OCI-LY7 (cell line): ENCODE measurements at regions not wholly inside any gene's neighbourhood (a gene's known extent, or its start where the extent isn't known, plus 50 kb on each side); places are given as distances from the start of the nearest gene placed in this dataset.

ENCODE experiments used
- BruUV-seq: library from RNA; stranded (reverse); fragments of 400-500 nt; replicated peaks from 2 replicates; lab custom pipeline; 2021; lab: Mats Ljungman, UMichigan
- CTCF ChIA-PET: fragments of 300-600 bp; sonication (Branson Sonifier 250); formaldehyde crosslinking; loops from one replicate; lab custom pipeline; 2022; ENCODE audit warnings: antibody characterized with exemption; ENCODE audit not compliant: unreplicated experiment; lab: Charles Lee
- POLR2A ChIA-PET: fragments of 300-600 bp; sonication (Branson Sonifier 250); formaldehyde crosslinking; loops from one replicate; lab custom pipeline; 2022; ENCODE audit warnings: antibody characterized with exemption; lab: Charles Lee
- DNase-seq: peaks from one replicate; pipeline ENCODE4 v3.0.0-alpha.2; 2015; ENCODE audit warnings: low spot score
- H2AFZ ChIP-seq: fragments of 200-600 bp; sonication (generic), shearing (Covaris generic); 2 replicates; pipeline ENCODE4 v1.6.1; 2014; ENCODE audit warnings: mild to moderate bottlenecking, antibody characterized with exemption, low read length, moderate library complexity
- H3K27ac ChIP-seq: fragments of 200-600 bp; sonication (generic); 2 replicates; pipeline ENCODE4 v1.5.1; 2014; ENCODE audit warnings: mixed run types, low read depth, mild to moderate bottlenecking, moderate library complexity, low read length, inconsistent platforms; ENCODE audit not compliant: poor library complexity, severe bottlenecking
- H3K36me3 ChIP-seq: fragments of 200-600 bp; sonication (generic); 2 replicates; pipeline ENCODE4 v1.6.1; 2014; ENCODE audit warnings: mild to moderate bottlenecking, antibody characterized with exemption, low read length, moderate library complexity, mixed read lengths; ENCODE audit not compliant: insufficient read depth
- H3K4me1 ChIP-seq: fragments of 200-600 bp; sonication (generic); 2 replicates; pipeline ENCODE4 v1.5.1; 2014; ENCODE audit warnings: mild to moderate bottlenecking, low read length; ENCODE audit not compliant: insufficient read depth, poor library complexity, severe bottlenecking
- H3K4me2 ChIP-seq: fragments of 200-600 bp; sonication (generic); 2 replicates; pipeline ENCODE4 v1.6.1; 2014; ENCODE audit warnings: mild to moderate bottlenecking, low read length
- H3K4me3 ChIP-seq: fragments of 200-600 bp; sonication (generic); 2 replicates; pipeline ENCODE4 v1.5.1; 2014; ENCODE audit warnings: mild to moderate bottlenecking, low read depth, low read length; ENCODE audit not compliant: poor library complexity, severe bottlenecking
- H3K79me2 ChIP-seq: fragments of 200-600 bp; sonication (generic); 2 replicates; pipeline ENCODE4 v1.6.1; 2016; ENCODE audit warnings: low read depth, mild to moderate bottlenecking, low read length, moderate library complexity, mixed read lengths; ENCODE audit not compliant: insufficient read depth
- H3K9me2 ChIP-seq: fragments of 200-600 bp; sonication (generic); 2 replicates; pipeline ENCODE4 v1.6.1; 2016; ENCODE audit warnings: mild to moderate bottlenecking, low read length, mixed read lengths; ENCODE audit not compliant: insufficient read depth
- H3K9me3 ChIP-seq: fragments of 200-600 bp; sonication (generic); 2 replicates; pipeline ENCODE4 v1.6.1; 2014; ENCODE audit warnings: mild to moderate bottlenecking, mixed run types, low read length, mixed read lengths
- H4K20me1 ChIP-seq: fragments of 200-600 bp; sonication (generic); 2 replicates; pipeline ENCODE4 v1.6.1; 2014; ENCODE audit warnings: mild to moderate bottlenecking, antibody characterized with exemption, low read length, moderate library complexity, mixed read lengths; ENCODE audit not compliant: insufficient read depth
- CTCF ChIP-seq: fragments of 200-600 bp; sonication (generic); conservative IDR thresholded peaks from 2 replicates; pipeline ENCODE4 v1.5.1; 2014; ENCODE audit warnings: mild to moderate bottlenecking, antibody characterized with exemption, low read length, moderate library complexity, mixed read lengths
- EZH2phosphoT487 ChIP-seq: fragments of 200-600 bp; sonication (generic); IDR thresholded peaks from 2 replicates; pipeline ENCODE4 v1.6.1; 2018; ENCODE audit warnings: low read depth, borderline replicate concordance, mild to moderate bottlenecking, mixed run types, antibody characterized with exemption, low read length, moderate library complexity, mixed read lengths
- intact Hi-C: fragments of 100-400 bp; cut with micrococcal nuclease; formaldehyde crosslinking; loops from one replicate; pipeline ENCODE4 v1.10.0; 2022; ENCODE audit not compliant: unreplicated experiment

GRCh38 chr1:78408192-78408591 is 82.6 kb upstream of the PTGFR start:
- Histone ChIP-seq H3K4me1 (no peaks in the 10 kb centered on the region), H3K79me2 (no peaks in the 10 kb centered on the region), H3K9me2 (no peaks in the 10 kb centered on the region), H3K4me2 (no peak overlapping the region), H3K27ac (no peak overlapping the region), H3K9me3 (no peaks in the 10 kb centered on the region), H2AFZ (no peak overlapping the region), H4K20me1 (no peaks in the 10 kb centered on the region), H3K36me3 (no peaks in the 10 kb centered on the region), H3K4me3 (no peak overlapping the region)
- BruUV-seq, result no TSS peak
- DNase-seq, result no peak
- TF ChIP-seq EZH2phosphoT487, result no peak
- no peak for TF ChIP-seq CTCF
- ChIA-PET CTCF (no interaction called here), POLR2A (no interaction called here)
- intact Hi-C loops, result no loop called here

- no TSS peak for BruUV-seq
- no peaks in the 10 kb centered on the region for H3K9me3 ChIP-seq
These were observed 82.0 kb upstream of the PTGFR start for GRCh38 chr1:78408810-78409209.

GRCh38 chr1:78410643-78411042 is 80.1 kb upstream of the PTGFR start:
- Histone ChIP-seq H3K4me3 (no peak overlapping the region), H3K9me3 (no peaks in the 10 kb centered on the region), H3K4me2 (no peak overlapping the region), H3K79me2 (no peaks in the 10 kb centered on the region), H2AFZ (no peak overlapping the region), H3K9me2 (no peaks in the 10 kb centered on the region), H4K20me1 (no peaks in the 10 kb centered on the region; the same call in 1 of the 2 replicates), H3K27ac (no peak overlapping the region), H3K4me1 (no peaks in the 10 kb centered on the region), H3K36me3 (no peaks in the 10 kb centered on the region)
- no peak for DNase-seq
- intact Hi-C loops, result no loop called here
- no peak for TF ChIP-seq CTCF
- no peak for TF ChIP-seq EZH2phosphoT487
- ChIA-PET POLR2A (no interaction called here), CTCF (no interaction called here)
- BruUV-seq, result no TSS peak

More at GRCh38 chr1:78408810-78409209, 82.0 kb upstream of the PTGFR start:
- no peak for DNase-seq
- no peaks in the 10 kb centered on the region for H3K9me2 ChIP-seq
- TF ChIP-seq EZH2phosphoT487, result no peak
- CTCF ChIA-PET, result no interaction called here
- no peak overlapping the region for H2AFZ ChIP-seq
- H3K36me3 ChIP-seq, result no peaks in the 10 kb centered on the region
- no peak overlapping the region for H3K4me2 ChIP-seq
- no peak overlapping the region for H3K27ac ChIP-seq
- no peaks in the 10 kb centered on the region for H4K20me1 ChIP-seq
- POLR2A ChIA-PET, result no interaction called here
- no peaks in the 10 kb centered on the region for H3K4me1 ChIP-seq
- no peak overlapping the region for H3K4me3 ChIP-seq
- intact Hi-C loops, result no loop called here
- H3K79me2 ChIP-seq, result no peaks in the 10 kb centered on the region
